Stomach smooth muscle (tissue), 2 donors: ENCODE measurements at regions not wholly inside any gene's neighbourhood (a gene's known extent, or its start where the extent isn't known, plus 50 kb on each side); places are given as distances from the start of the nearest gene placed in this dataset.

Experiments
- H3K27ac ChIP-seq: one replicate; pipeline ENCODE4 v1.7.0; 2013; ENCODE audit warnings: mild to moderate bottlenecking, low read length, inconsistent platforms
- H3K27me3 ChIP-seq, 2 donors: one replicate each; pipeline ENCODE4 v1.7.0; 2013; ENCODE audit warnings: low read length in 2 of 2; ENCODE audit not compliant: insufficient read depth in 2 of 2, control insufficient read depth in 1 of 2
- H3K36me3 ChIP-seq, 2 donors: one replicate each; pipeline ENCODE4 v1.7.0; 2013; ENCODE audit warnings: low read length in 2 of 2; ENCODE audit not compliant: control insufficient read depth in 2 of 2, insufficient read depth in 2 of 2
- H3K4me1 ChIP-seq: one replicate; pipeline ENCODE4 v1.7.0; 2013; ENCODE audit warnings: low read length; ENCODE audit not compliant: control insufficient read depth, insufficient read depth
- H3K4me3 ChIP-seq, 2 donors: one replicate each; pipeline ENCODE4 v1.7.0; 2013; ENCODE audit warnings: low read length in 2 of 2
- H3K9ac ChIP-seq, 2 donors: one replicate each; pipeline ENCODE4 v1.7.0; 2013; ENCODE audit warnings: low read length in 2 of 2, mild to moderate bottlenecking in 1 of 2
- H3K9me3 ChIP-seq, 2 donors: one replicate each; pipeline ENCODE4 v1.7.0; 2013; ENCODE audit warnings: low read length in 2 of 2; ENCODE audit not compliant: control insufficient read depth in 2 of 2
- donor health status: healthy.
- donor health status: Pancreatic carcinoma.

DNA sequence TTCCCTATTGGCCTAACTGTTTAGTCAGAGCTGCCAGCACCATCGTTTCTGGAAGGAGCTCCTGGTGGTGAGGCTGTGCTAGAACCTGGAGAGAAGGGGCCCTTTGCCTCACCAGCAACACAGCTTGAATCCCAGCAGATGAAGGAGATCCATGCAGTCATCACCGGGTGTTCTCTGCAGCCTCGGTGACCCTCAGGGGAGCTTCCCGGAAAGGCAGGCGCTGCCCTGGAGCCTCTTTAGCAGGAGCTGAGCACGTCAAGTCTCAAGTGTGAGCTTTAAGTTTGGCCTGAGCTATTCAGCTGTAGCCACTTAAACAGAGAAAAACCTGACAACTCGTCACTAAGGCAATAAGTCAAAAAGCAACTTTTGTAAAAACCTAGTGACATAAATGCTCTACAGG, 181.2 kb upstream of the FOXQ1 start:
- Histone ChIP-seq H3K4me1 (peaks cover 4% of the 10 kb centered on the region), H3K27me3 (no peaks in the 10 kb centered on the region), H3K9me3 (no peaks in the 10 kb centered on the region), H3K27ac (no peak overlapping the region), H3K4me3 (no peak overlapping the region), H3K36me3 (no peaks in the 10 kb centered on the region), H3K9ac (no peak overlapping the region)

DNA sequence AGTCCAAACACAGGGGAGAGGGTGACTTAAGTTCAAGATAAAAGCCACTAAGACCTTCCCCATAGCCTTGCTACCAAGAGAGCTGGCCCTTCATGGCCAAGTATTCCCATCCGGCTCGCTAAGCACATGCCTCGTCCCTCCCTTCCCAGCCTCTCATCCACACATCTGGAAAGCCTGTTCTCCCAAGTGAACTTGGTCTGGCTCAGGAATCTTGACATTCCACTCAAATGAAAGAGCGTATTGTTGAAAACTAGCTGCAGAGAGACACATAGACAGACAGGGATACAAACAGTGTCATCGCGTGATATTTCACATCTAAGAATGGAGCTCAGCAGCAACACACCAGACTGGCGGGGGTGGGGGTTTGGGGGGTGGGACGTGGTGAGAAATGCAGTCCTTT, 182.8 kb upstream of the FOXQ1 start:
- Histone ChIP-seq H3K9ac (no peak overlapping the region), H3K4me3 (no peak overlapping the region), H3K27me3 (no peaks in the 10 kb centered on the region), H3K9me3 (no peaks in the 10 kb centered on the region), H3K27ac (no peak overlapping the region), H3K4me1 (peaks cover 4% of the 10 kb centered on the region), H3K36me3 (no peaks in the 10 kb centered on the region)

DNA sequence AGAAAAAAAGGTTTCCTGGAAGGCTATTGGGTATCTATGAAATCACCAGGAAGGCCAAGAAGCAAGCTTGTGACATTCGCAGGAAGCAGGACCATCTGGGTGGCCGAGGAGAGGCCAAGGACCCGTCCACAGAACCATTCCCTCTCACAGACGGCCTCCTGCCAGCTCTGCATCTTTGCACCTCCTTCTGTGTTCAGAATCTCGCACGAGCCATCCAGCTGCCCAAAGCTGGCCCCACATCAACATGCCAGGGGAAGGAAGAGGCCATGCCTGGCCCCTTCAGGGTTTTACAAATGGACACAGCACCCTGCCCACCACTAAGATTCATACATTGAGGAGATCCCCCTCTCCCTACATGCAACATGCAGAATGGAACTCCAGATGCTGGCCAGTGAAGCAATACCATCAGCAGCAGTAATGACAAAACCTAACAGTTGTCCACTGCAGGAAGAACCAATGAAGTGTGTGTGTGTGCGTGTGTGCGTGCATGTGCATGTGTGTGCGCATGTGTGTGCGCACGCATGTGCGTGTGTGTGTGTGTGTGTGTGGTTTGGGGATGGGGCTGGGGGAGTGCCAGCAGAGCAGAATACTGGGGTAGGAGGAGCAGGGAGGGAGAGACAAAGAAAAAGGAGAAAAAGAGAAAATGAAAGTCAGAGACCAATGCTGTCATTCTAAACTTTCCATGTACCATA, 184.2 kb upstream of the FOXQ1 start:
- Histone ChIP-seq H3K9ac (no peak overlapping the region), H3K4me3 (no peak overlapping the region), H3K27ac (no peak overlapping the region), H3K27me3 (no peaks in the 10 kb centered on the region), H3K9me3 (no peaks in the 10 kb centered on the region), H3K4me1 (peaks cover 4% of the 10 kb centered on the region), H3K36me3 (no peaks in the 10 kb centered on the region)

DNA sequence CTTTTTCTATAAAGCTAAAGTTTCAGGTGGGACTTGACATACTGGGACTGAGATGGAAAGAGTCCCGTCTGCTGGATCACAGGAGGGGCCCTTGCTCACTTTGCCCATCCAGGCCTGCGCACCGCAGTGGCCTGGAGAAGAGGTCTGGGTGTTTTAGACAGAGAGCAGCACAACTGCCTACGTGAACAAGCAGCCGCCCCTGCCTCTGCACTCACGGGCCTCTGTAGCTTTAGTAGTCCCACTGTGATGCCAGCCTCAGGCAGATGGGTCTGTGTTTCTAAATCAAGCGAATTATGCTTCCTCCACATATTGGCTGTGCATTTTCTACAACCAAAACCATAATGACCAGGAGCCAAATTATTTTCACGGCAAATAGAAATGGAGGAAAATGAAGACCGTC, 184.8 kb upstream of the FOXQ1 start:
- Histone ChIP-seq H3K4me3 (no peak overlapping the region), H3K27ac (no peak overlapping the region), H3K27me3 (no peaks in the 10 kb centered on the region), H3K9me3 (no peaks in the 10 kb centered on the region), H3K4me1 (peaks cover 4% of the 10 kb centered on the region), H3K9ac (no peak overlapping the region), H3K36me3 (no peaks in the 10 kb centered on the region)

GRCh38 chr6:1126036-1126435, 185.9 kb upstream of the FOXQ1 start:
- Histone ChIP-seq H3K9me3 (no peaks in the 10 kb centered on the region), H3K4me1 (no peaks in the 10 kb centered on the region), H3K36me3 (no peaks in the 10 kb centered on the region), H3K27ac (no peak overlapping the region), H3K27me3 (no peaks in the 10 kb centered on the region), H3K9ac (no peak overlapping the region), H3K4me3 (no peak overlapping the region)

GRCh38 chr6:1125297-1125696, 186.6 kb upstream of the FOXQ1 start:
- Histone ChIP-seq H3K27me3 (no peaks in the 10 kb centered on the region), H3K4me3 (no peak overlapping the region), H3K9ac (no peak overlapping the region), H3K27ac (no peak overlapping the region), H3K4me1 (no peaks in the 10 kb centered on the region), H3K9me3 (no peaks in the 10 kb centered on the region), H3K36me3 (no peaks in the 10 kb centered on the region)

- no peaks in the 10 kb centered on the region for H3K36me3 ChIP-seq
- no peak overlapping the region for H3K9ac ChIP-seq
- no peak overlapping the region for H3K27ac ChIP-seq
- H3K27me3 ChIP-seq, result no peaks in the 10 kb centered on the region
- no peaks in the 10 kb centered on the region for H3K9me3 ChIP-seq
- no peaks in the 10 kb centered on the region for H3K4me1 ChIP-seq
- no peak overlapping the region for H3K4me3 ChIP-seq
Measured at GRCh38 chr6:1124885-1125284, 187.0 kb upstream of the FOXQ1 start.

- no peak overlapping the region for H3K4me3 ChIP-seq
- no peak overlapping the region for H3K27ac ChIP-seq
Measured at GRCh38 chr6:1123386-1124375, 188.2 kb upstream of the FOXQ1 start.

DNA sequence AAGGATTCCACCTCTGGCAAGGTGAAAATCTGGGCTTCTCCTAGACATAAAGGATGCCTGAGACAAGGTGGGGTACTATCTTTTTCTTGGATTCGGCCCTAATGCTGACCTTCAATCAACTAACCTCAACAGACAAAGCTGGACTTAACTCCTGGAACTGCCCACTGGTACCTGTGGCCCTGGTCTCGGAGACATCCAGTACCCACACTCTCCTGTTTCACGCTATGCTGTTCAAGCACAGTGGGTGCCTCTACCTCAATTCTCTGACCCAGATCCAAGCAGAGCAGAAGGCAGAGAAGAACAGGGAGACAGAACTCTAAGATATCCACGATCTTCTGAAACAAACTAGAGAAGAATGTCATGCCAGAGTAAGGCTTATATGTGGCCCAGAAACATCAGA, 189.8 kb upstream of the FOXQ1 start:
- no peak overlapping the region for H3K27ac ChIP-seq
- H3K9me3 ChIP-seq, result no peaks in the 10 kb centered on the region
- H3K9ac ChIP-seq, result no peak overlapping the region
- no peak overlapping the region for H3K4me3 ChIP-seq
- H3K27me3 ChIP-seq, result no peaks in the 10 kb centered on the region
- H3K4me1 ChIP-seq, result no peaks in the 10 kb centered on the region
- H3K36me3 ChIP-seq, result no peaks in the 10 kb centered on the region

More at GRCh38 chr6:1123386-1124375, 188.2 kb upstream of the FOXQ1 start:
- H3K9ac ChIP-seq, result no peak overlapping the region
- no peaks in the 10 kb centered on the region for H3K9me3 ChIP-seq
- H3K27me3 ChIP-seq, result no peaks in the 10 kb centered on the region
- no peaks in the 10 kb centered on the region for H3K36me3 ChIP-seq
- no peaks in the 10 kb centered on the region for H3K4me1 ChIP-seq

DNA sequence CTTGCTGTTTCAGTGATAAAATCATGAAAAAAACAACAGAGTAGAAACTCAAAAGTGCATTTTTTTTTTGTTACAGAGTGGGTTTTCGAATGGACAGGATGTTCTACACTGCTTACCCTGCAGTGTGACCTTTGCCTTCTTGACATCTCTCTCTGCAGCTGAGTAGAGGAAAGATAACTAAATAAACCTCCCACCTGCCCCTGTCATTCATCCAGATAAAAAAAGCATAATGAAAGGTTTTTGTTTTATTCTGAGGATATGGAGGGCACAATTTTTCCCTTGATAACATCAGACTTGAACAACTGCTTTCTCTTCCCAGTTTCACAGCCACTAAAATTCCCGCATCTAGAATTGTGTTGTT, 193.6 kb upstream of the FOXQ1 start:
- Histone ChIP-seq H3K9ac (no peak overlapping the region), H3K27ac (no peak overlapping the region), H3K4me1 (no peaks in the 10 kb centered on the region), H3K4me3 (no peak overlapping the region), H3K36me3 (no peaks in the 10 kb centered on the region), H3K27me3 (no peaks in the 10 kb centered on the region), H3K9me3 (no peaks in the 10 kb centered on the region)
